Keratinocyte (primary cell): ENCODE measurements at regions not wholly inside any gene's neighbourhood (a gene's known extent, or its start where the extent isn't known, plus 50 kb on each side); places are given as distances from the start of the nearest gene placed in this dataset.

ENCODE experiments used
- DNase-seq: peaks from one replicate; pipeline ENCODE4 v3.0.0-alpha.2; 2011; ENCODE audit warnings: low read depth, missing footprints, low spot score
- FAIRE-seq: peaks from 2 replicates; lab custom pipeline; 2011; peaks lifted over from hg19 to GRCh38; lab: Jason Lieb, UNC
- H2AFZ ChIP-seq: 2 replicates; pipeline ENCODE4 v1.6.0; 2012; ENCODE audit warnings: low read length, control low read depth, inconsistent platforms; ENCODE audit not compliant: control insufficient read depth
- H3K27ac ChIP-seq: 2 replicates; pipeline ENCODE4 v1.5.1; 2011; ENCODE audit warnings: low read length; ENCODE audit not compliant: control insufficient read depth, insufficient read depth
- H3K27me3 ChIP-seq: 3 replicates; pipeline ENCODE4 v1.6.0; 2011; ENCODE audit warnings: low read length; ENCODE audit not compliant: control insufficient read depth, insufficient read depth; ENCODE audit errors: extremely low read depth
- H3K36me3 ChIP-seq, 2 experiments: 2 replicates in 1 of 2; 3 replicates in 1 of 2; pipeline ENCODE4 v1.5.1; 2011; ENCODE audit warnings: low read length in 2 of 2, mild to moderate bottlenecking in 1 of 2; ENCODE audit not compliant: control insufficient read depth in 2 of 2, insufficient read depth in 2 of 2; ENCODE audit errors: extremely low read depth in 1 of 2
- H3K4me1 ChIP-seq: 3 replicates; pipeline ENCODE4 v1.5.1; 2011; ENCODE audit warnings: low read length; ENCODE audit not compliant: control insufficient read depth, insufficient read depth; ENCODE audit errors: extremely low read depth
- H3K4me2 ChIP-seq: 3 replicates; pipeline ENCODE4 v1.6.0; 2011; ENCODE audit warnings: low read depth, low read length; ENCODE audit not compliant: control insufficient read depth, insufficient read depth; ENCODE audit errors: extremely low read depth
- H3K4me3 ChIP-seq, 3 experiments: fragments of 200-600 bp in 1 of 3; sonication (generic) in 1 of 3; 2 replicates in 2 of 3; 3 replicates in 1 of 3; pipeline ENCODE4 v1.5.1; 2011 to 2016; ENCODE audit warnings: low read length in 3 of 3, mild to moderate bottlenecking in 3 of 3, control low read depth in 2 of 3, inconsistent platforms in 1 of 3, low read depth in 1 of 3, mixed read lengths in 1 of 3, mixed run types in 1 of 3, moderate library complexity in 1 of 3; ENCODE audit not compliant: control insufficient read depth in 2 of 3, insufficient read depth in 2 of 3; ENCODE audit errors: extremely low read depth in 1 of 3
- H3K79me2 ChIP-seq: 2 replicates; pipeline ENCODE4 v1.6.0; 2012; ENCODE audit warnings: low read length; ENCODE audit not compliant: control insufficient read depth, insufficient read depth
- H3K9ac ChIP-seq: 3 replicates; pipeline ENCODE4 v1.6.0; 2011; ENCODE audit warnings: low read length; ENCODE audit not compliant: control insufficient read depth, insufficient read depth; ENCODE audit errors: extremely low read depth
- H3K9me1 ChIP-seq: 3 replicates; pipeline ENCODE4 v1.6.0; 2011; ENCODE audit warnings: low read length; ENCODE audit not compliant: control insufficient read depth, insufficient read depth; ENCODE audit errors: extremely low read depth
- H3K9me3 ChIP-seq: 2 replicates; pipeline ENCODE4 v1.5.1; 2012; ENCODE audit warnings: low read depth, low read length; ENCODE audit not compliant: control insufficient read depth
- H4K20me1 ChIP-seq: 3 replicates; pipeline ENCODE4 v1.6.0; 2011; ENCODE audit warnings: low read length; ENCODE audit not compliant: control insufficient read depth, insufficient read depth; ENCODE audit errors: extremely low read depth
- CTCF ChIP-seq, 3 experiments: IDR thresholded peaks in 1 of 3; conservative IDR thresholded peaks in 1 of 3; optimal IDR thresholded peaks in 1 of 3; 2 replicates in 2 of 3; 3 replicates in 1 of 3; pipeline versions ENCODE3 to v1.5.1; 2011; ENCODE audit warnings: low read length in 3 of 3, mild to moderate bottlenecking in 3 of 3, moderate library complexity in 2 of 3, control low read depth in 1 of 3, inconsistent platforms in 1 of 3; ENCODE audit not compliant: insufficient read depth in 2 of 3; ENCODE audit errors: extremely low read depth in 1 of 3
- EZH2 ChIP-seq: IDR thresholded peaks from one replicate; pipeline ENCODE4 v1.6.1; 2012; ENCODE audit warnings: inconsistent platforms, mild to moderate bottlenecking, low read length, moderate library complexity
- dilution Hi-C: fragments of 300-500 bp; cut with MboI; formaldehyde crosslinking; loops from one replicate; pipeline ENCODE4 v1.7.0; 2020; ENCODE audit warnings: low sequenced_read_pairs; ENCODE audit not compliant: extremely low pct_ligation_motif_present

GRCh38 chr4:159043861-159044260 is 59.0 kb upstream of the RAPGEF2 start:
- dilution Hi-C loops = no loop called here
- Histone ChIP-seq H3K27ac (no peak overlapping the region), H3K4me2 (no peak overlapping the region), H3K9ac (no peak overlapping the region), H3K4me3 (no peak overlapping the region), H2AFZ (no peak overlapping the region), H3K36me3 (no peaks in the 10 kb centered on the region), H4K20me1 (no peaks in the 10 kb centered on the region), H3K27me3 (no peaks in the 10 kb centered on the region), H3K9me3 (no peaks in the 10 kb centered on the region), H3K4me1 (peaks cover 7% of the 10 kb centered on the region), H3K9me1 (no peaks in the 10 kb centered on the region), H3K79me2 (no peaks in the 10 kb centered on the region)
- DNase-seq = no peak
- FAIRE-seq = no peak
- TF ChIP-seq CTCF (optimal IDR thresholded peaks at IDR 0.05 in 1 of 3, IDR thresholded peaks at IDR 0.05 in 1 of 3, conservative IDR thresholded peaks at IDR 0.05 in 1 of 3; ENCODE audit: extremely low read depth in 1 of 3, insufficient read depth in 2 of 3, low read length in 3 of 3) = no peak

GRCh38 chr4:159045321-159045720 is 57.6 kb upstream of the RAPGEF2 start:
- H3K4me3 ChIP-seq = no peak overlapping the region
- dilution Hi-C loops = no loop called here
- H3K79me2 ChIP-seq = no peaks in the 10 kb centered on the region
- no peak for TF ChIP-seq CTCF (optimal IDR thresholded peaks at IDR 0.05 in 1 of 3, IDR thresholded peaks at IDR 0.05 in 1 of 3, conservative IDR thresholded peaks at IDR 0.05 in 1 of 3; ENCODE audit: extremely low read depth in 1 of 3, insufficient read depth in 2 of 3, low read length in 3 of 3)
- no peak for TF ChIP-seq EZH2
- H3K36me3 ChIP-seq = no peaks in the 10 kb centered on the region
- H3K9me1 ChIP-seq = no peaks in the 10 kb centered on the region
- no peak overlapping the region for H3K9ac ChIP-seq
- H3K27me3 ChIP-seq = no peaks in the 10 kb centered on the region
- no peak for DNase-seq
- no peak overlapping the region for H2AFZ ChIP-seq
- H3K4me1 ChIP-seq = peaks cover 7% of the 10 kb centered on the region
- H4K20me1 ChIP-seq = no peaks in the 10 kb centered on the region
- no peak overlapping the region for H3K4me2 ChIP-seq
- no peak overlapping the region for H3K27ac ChIP-seq
- H3K9me3 ChIP-seq = no peaks in the 10 kb centered on the region
- FAIRE-seq = no peak
